Loucy (cell line): ENCODE measurements at regions not wholly inside any gene's neighbourhood (a gene's known extent, or its start where the extent isn't known, plus 50 kb on each side); places are given as distances from the start of the nearest gene placed in this dataset.

Experiments used
- H2AFZ ChIP-seq: fragments of 200-600 bp; sonication (generic); 2 replicates; pipeline ENCODE4 v1.6.0; 2016; ENCODE audit warnings: antibody characterized with exemption, mild to moderate bottlenecking, low read length, moderate library complexity
- H3F3A ChIP-seq: fragments of 200-600 bp; 2 replicates; pipeline ENCODE4 v1.6.0; 2016; ENCODE audit warnings: antibody characterized with exemption, low read depth, mild to moderate bottlenecking
- H3K27me3 ChIP-seq: fragments of 200-600 bp; sonication (generic); 2 replicates; pipeline ENCODE4 v1.6.1; 2014; ENCODE audit warnings: low read length, mild to moderate bottlenecking; ENCODE audit not compliant: insufficient read depth, poor library complexity, severe bottlenecking
- H3K36me3 ChIP-seq: fragments of 200-600 bp; sonication (generic); 2 replicates; pipeline ENCODE4 v1.6.1; 2016; ENCODE audit warnings: low read length; ENCODE audit not compliant: insufficient read depth
- H3K4me1 ChIP-seq: fragments of 200-600 bp; sonication (generic); 2 replicates; pipeline ENCODE4 v1.5.1; 2014; ENCODE audit warnings: low read length, mild to moderate bottlenecking; ENCODE audit not compliant: insufficient read depth, poor library complexity, severe bottlenecking
- H3K4me2 ChIP-seq: fragments of 200-600 bp; sonication (generic); 2 replicates; pipeline ENCODE4 v1.6.0; 2014; ENCODE audit warnings: antibody characterized with exemption, low read length, low read depth, mild to moderate bottlenecking; ENCODE audit not compliant: poor library complexity, severe bottlenecking
- H3K4me3 ChIP-seq: fragments of 200-600 bp; sonication (generic); 2 replicates; pipeline ENCODE4 v1.5.1; 2014; ENCODE audit warnings: low read length, mild to moderate bottlenecking, mixed read lengths; ENCODE audit not compliant: poor library complexity, severe bottlenecking
- H3K79me2 ChIP-seq: fragments of 200-600 bp; sonication (generic); 2 replicates; pipeline ENCODE4 v1.6.1; 2014; ENCODE audit warnings: low read length; ENCODE audit not compliant: insufficient read depth
- H3K9ac ChIP-seq: fragments of 200-600 bp; sonication (generic); 2 replicates; pipeline ENCODE4 v1.6.0; 2014; ENCODE audit warnings: mild to moderate bottlenecking, low read depth, low read length, moderate library complexity; ENCODE audit not compliant: poor library complexity, severe bottlenecking
- H3K9me2 ChIP-seq: fragments of 200-600 bp; sonication (generic); replicated peaks from 2 replicates; pipeline ENCODE4 v1.6.1; 2016; ENCODE audit warnings: low read depth, low read length, mixed read lengths
- H3K9me3 ChIP-seq: fragments of 200-600 bp; sonication (generic); 2 replicates; pipeline ENCODE4 v1.6.1; 2014; ENCODE audit warnings: mild to moderate bottlenecking, antibody characterized with exemption, low read length, low read depth; ENCODE audit not compliant: insufficient read depth
- H4K20me1 ChIP-seq: fragments of 200-600 bp; sonication (generic); 2 replicates; pipeline ENCODE4 v1.6.0; 2014; ENCODE audit warnings: antibody characterized with exemption, low read length, mild to moderate bottlenecking; ENCODE audit not compliant: insufficient read depth, poor library complexity, severe bottlenecking
- EZH2phosphoT487 ChIP-seq: fragments of 200-600 bp; IDR thresholded peaks from 2 replicates; pipeline ENCODE4 v1.6.1; 2018; ENCODE audit warnings: antibody characterized with exemption, mild to moderate bottlenecking, moderate library complexity, borderline replicate concordance
- TF ChIP-seq, protein P1 (sequence below): fragments of 200-600 bp; sonication (generic); conservative IDR thresholded peaks from 2 replicates; pipeline ENCODE4 v1.5.1; 2014; ENCODE audit warnings: mild to moderate bottlenecking, antibody characterized with exemption, low read length

DNA sequence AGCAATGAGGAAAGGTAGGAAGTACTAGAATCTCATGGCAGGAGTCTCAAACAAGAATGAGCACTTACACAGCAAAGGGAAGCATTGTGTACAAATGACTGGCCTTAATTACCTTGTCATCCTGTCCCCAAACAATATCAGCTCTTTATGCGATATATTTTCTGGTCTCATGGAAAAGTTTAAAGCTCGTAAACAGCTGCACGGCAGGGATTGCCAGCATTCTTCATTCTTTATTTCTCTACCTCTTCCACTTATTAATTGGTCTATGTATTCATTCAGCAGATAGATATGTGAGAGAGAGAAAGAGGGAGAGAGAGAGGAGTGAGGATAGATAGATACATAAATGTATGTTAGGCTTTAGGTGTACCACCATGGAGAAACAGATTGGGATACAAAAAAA, 155.8 kb upstream of the FAT4 start:
- TF ChIP-seq, protein P1, sequence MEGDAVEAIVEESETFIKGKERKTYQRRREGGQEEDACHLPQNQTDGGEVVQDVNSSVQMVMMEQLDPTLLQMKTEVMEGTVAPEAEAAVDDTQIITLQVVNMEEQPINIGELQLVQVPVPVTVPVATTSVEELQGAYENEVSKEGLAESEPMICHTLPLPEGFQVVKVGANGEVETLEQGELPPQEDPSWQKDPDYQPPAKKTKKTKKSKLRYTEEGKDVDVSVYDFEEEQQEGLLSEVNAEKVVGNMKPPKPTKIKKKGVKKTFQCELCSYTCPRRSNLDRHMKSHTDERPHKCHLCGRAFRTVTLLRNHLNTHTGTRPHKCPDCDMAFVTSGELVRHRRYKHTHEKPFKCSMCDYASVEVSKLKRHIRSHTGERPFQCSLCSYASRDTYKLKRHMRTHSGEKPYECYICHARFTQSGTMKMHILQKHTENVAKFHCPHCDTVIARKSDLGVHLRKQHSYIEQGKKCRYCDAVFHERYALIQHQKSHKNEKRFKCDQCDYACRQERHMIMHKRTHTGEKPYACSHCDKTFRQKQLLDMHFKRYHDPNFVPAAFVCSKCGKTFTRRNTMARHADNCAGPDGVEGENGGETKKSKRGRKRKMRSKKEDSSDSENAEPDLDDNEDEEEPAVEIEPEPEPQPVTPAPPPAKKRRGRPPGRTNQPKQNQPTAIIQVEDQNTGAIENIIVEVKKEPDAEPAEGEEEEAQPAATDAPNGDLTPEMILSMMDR: no peak
- TF ChIP-seq EZH2phosphoT487: no peak
- H3K4me3 ChIP-seq: no peak overlapping the region
- no peaks in the 10 kb centered on the region for H3K36me3 ChIP-seq
- H3F3A ChIP-seq: no peaks in the 10 kb centered on the region
- H2AFZ ChIP-seq: no peak overlapping the region
- no peaks in the 10 kb centered on the region for H3K27me3 ChIP-seq
- H4K20me1 ChIP-seq: no peaks in the 10 kb centered on the region
- H3K9me2 ChIP-seq: no peaks in the 10 kb centered on the region
- H3K4me2 ChIP-seq: no peak overlapping the region
- no peaks in the 10 kb centered on the region for H3K9me3 ChIP-seq
- no peak overlapping the region for H3K9ac ChIP-seq
- H3K4me1 ChIP-seq: no peaks in the 10 kb centered on the region
- no peaks in the 10 kb centered on the region for H3K79me2 ChIP-seq

DNA sequence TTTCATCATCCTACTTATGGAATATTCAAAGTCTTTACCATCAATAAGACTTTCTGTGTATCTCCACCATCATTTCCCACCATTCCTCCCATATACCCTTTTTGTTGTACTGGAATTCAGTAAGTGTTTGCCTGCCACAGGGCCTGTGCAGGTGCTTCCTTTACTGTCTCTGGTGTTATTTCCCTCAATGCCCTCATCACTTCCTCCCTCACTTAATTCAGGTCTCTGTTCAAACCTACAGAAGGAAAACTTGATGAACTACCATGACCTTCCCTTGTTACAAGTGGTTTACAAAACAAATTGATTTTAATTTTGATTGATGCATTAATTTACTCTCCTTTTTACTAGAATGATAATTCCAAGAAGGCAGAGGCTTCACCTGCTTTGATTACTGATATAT, 159.5 kb upstream of the FAT4 start:
- Histone ChIP-seq H3K9me3 (no peaks in the 10 kb centered on the region), H3K27me3 (no peaks in the 10 kb centered on the region), H3K4me2 (no peak overlapping the region), H3K79me2 (no peaks in the 10 kb centered on the region), H3K4me1 (no peaks in the 10 kb centered on the region), H4K20me1 (no peaks in the 10 kb centered on the region), H3K9ac (no peak overlapping the region), H3K36me3 (no peaks in the 10 kb centered on the region), H3F3A (no peaks in the 10 kb centered on the region), H3K9me2 (no peaks in the 10 kb centered on the region), H2AFZ (no peak overlapping the region), H3K4me3 (no peak overlapping the region)
- no peak for TF ChIP-seq EZH2phosphoT487
- TF ChIP-seq, protein P1: no peak

DNA sequence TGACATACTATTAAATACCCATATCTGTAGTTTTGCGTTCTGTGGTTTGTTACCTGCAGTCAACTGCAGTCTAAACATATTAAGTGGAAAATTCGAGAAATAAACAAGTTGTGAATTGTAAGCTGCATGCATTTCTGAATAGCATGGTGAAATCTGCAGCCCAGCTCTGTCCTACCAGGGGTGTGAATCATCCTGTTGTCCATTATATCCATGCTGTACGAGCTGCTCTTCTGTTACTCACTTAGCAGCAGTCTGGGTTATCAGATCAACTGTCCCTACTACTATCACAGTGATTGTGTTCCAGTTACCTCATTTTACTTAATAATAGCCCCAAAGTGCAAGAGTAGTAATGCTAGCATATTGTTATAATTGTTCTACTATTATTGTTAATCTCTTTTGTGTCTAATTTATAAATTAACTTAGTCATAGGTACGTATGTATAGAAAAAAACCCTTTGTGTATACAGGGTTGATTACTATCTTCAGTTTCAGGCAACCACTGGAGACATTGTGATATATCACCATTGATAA, 173.7 kb upstream of the FAT4 start:
- no peaks in the 10 kb centered on the region for H3K79me2 ChIP-seq
- H3K9me2 ChIP-seq: no peaks in the 10 kb centered on the region
- H3K4me3 ChIP-seq: no peak overlapping the region
- no peak overlapping the region for H2AFZ ChIP-seq
- H3K36me3 ChIP-seq: no peaks in the 10 kb centered on the region
- no peak overlapping the region for H3K9ac ChIP-seq
- no peaks in the 10 kb centered on the region for H3F3A ChIP-seq
- no peaks in the 10 kb centered on the region for H3K4me1 ChIP-seq
- H4K20me1 ChIP-seq: no peaks in the 10 kb centered on the region
- no peaks in the 10 kb centered on the region for H3K27me3 ChIP-seq
- no peak for TF ChIP-seq EZH2phosphoT487
- TF ChIP-seq, protein P1: no peak
- H3K4me2 ChIP-seq: no peak overlapping the region
- H3K9me3 ChIP-seq: no peaks in the 10 kb centered on the region
